NCI-H2029 treated with DMSO at 0.1 percent for 48 hours (cell line): ENCODE measurements at regions not wholly inside any gene's neighbourhood (a gene's known extent, or its start where the extent isn't known, plus 50 kb on each side); places are given as distances from the start of the nearest gene placed in this dataset.

ENCODE experiments used
- DNase-seq: peaks from one replicate; lab custom pipeline; 2025; lab: John Stamatoyannopoulos, UW

DNA sequence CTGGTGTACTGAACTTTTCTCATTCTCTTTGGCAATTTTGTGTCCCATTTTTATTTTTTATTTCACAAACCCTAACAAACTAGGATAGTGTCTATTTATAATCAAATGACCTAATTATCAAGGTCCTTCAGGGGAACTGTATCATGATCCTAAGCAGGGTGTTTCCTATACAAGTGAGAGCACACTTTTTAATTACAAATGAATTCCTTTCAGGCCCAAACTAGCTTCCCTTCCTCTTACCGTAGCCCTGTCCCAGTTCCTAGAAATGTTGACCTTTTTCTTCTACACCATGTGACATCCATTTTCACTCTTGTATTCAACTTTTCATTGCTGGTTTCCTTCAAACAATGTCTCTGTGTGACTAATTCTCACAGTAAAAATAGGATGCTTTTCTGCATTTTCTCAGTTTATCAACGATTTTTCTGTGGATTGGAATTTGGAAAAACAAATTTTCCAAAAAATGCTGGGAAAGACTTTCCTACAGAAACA, 411.4 kb downstream of the CCDC91 start:
- DNase-seq = no peak

DNA sequence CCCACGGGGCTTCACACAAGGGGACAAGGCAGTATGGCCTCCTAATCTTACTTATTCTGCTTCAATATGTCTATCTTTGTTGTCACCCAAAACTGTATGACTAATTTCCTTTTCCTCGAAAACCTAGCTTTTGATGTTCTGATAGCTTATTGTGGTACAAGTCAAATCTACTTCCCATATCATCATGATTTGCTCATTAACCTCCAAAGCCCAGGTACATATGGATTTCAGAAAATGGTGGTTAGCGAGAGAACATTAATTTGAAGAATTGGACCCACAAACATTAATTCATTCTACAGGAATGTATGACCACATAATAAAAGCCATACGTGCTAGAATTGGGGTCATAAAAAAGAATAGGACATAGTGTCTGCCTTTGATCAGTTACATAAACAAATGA, 412.5 kb downstream of the CCDC91 start:
- DNase-seq = no peak

DNA sequence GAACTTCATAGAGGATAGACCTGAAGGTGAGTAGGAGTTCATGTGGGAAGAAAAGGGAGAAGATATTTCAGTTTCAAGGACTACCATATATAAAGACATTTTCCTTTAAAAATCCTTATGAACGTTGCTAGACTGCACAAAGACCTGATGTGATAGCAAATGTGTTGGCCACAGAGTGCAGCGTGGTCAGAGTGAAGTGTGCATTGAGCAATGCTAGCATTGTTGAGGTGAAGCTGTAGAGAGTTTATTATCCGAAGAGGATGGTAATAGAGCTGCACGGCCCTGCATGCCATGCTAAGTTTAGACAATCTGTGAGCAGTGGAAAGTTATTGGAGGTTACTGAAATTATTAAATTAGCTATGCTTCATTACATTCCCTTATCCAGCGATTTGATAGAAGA, 413.0 kb downstream of the CCDC91 start:
- DNase-seq = no peak

DNA sequence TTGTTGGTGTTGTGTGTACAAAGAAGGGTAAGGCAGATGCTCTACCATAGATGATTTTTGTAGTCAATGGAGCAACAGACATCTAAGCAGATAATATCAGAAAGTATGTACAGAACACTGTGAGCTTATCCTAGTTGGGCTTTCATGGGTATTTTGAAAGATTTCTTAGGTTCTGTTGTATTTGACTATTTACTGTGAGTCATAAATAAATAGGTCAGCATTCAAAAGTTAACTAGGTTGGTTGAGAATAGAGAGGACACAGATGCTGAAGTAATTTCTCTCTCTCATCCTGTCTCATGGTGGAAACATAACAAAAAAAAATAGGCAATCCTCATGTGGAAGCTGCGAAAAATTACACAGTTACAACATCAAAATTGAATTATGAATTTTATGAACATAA, 413.5 kb downstream of the CCDC91 start:
- no peak for DNase-seq

DNA sequence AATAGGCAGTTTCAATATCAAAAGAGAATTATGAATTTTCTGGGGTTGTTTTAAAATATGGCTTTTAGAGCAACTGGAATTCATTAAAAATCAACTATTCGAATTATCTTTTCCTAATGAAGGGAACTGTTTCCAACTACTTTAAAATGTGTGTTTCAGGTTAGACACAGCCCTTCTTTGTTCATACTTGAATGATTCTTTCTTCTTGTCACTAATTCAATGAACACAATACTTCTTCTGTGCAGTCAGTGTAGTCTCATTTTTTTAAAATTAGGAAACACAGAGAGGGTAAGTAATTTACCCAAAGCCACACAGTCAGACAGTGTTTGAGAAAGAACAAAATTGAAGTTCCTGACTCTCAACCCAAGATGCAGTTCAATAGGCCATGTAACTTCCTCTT, 414.0 kb downstream of the CCDC91 start:
- DNase-seq = no peak

DNA sequence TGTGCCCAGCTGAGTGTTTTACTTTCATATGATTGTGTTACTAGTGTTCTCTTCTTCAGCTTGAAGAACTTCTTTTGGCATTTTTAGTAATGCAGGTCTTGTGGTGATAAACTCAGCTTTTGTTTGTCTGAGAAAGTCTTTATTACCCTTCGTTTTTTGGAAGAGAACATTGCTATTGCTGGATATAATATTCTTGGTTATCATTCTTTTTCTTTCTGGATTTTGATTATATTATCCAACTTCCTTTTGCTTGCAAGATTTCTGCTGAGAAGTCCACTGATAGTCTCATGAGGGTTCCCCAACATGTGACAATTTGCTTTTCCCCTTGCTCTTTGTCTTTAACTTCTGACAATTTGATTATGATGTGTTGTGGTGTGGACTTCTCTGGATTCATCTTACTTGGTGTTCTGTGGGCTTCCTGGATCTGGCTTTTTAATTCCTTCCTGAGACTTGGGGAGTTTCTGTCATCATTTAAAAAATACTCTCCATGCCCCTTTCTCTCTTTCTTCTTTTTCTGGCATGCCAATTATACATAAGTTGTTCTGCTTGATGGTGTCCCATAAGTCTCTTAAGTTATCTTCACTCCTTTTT, 416.8 kb downstream of the CCDC91 start:
- DNase-seq = no peak

DNA sequence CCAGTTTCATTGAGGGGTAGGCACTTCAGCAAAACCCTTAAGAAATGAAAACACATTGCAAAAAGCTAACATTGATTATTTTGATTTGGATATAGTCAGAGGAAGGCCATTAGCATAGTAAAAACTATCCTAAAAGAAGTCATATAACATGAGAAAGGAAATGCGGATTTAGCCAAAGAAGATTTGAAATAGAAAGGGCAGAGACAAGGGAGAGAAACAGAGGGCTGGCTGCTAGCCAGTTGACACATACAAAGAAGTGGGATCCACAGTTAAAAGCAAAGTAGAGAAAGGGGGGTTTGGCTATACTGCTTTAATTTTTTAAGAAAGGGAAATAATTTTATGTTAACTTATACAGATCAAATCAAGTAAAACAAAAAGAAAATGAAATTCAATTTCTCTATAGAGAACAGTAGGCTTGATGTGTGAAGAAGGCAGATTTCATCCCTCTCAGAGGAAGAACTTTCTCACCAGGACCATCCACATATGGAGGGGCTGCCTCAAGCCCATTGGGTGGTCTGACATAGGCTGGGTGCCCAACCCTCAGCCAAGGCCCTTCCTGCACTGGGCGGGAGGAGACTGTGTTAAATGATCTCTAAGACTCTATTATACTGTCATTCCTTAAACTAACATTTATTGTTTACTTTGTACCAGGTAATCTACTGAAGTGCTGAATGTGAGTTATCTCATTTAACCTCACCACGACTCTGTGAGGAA, 420.3 kb downstream of the CCDC91 start:
- no peak for DNase-seq

DNA sequence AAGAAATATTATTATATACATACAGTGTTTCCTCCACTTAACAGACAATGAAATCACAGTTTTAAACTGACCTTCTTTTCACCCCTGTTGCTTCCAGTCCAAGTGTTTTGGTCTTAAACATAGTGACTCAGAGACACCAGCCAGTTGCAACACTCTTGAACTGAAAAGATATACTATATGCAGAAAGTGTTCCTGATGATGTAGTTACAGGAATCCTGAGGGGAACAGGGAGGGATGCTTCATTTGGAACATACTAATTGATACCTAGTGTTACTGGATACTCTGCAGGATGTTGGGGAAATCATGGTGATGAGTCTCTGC, 420.8 kb downstream of the CCDC91 start:
- no peak for DNase-seq

DNA sequence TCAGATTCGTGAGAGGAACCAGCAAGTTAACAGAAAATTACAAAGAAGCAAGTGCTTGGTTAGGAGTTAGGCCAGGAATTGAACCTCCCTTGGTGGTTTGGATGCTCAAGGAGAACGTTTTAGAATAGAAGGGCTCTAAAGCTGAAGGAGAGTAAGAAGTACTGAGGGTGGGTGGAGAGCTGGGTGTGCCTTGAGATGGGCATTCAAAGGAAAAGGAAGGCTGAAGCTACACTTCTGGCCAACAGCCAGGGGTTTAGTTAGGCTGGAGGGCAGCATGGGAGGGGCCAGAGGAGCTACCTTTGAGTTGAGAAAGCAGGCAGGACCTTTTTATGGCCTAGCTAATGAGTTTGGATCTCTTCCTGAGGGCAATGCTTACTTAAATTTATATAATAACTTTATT, 421.2 kb downstream of the CCDC91 start:
- DNase-seq = no peak

DNA sequence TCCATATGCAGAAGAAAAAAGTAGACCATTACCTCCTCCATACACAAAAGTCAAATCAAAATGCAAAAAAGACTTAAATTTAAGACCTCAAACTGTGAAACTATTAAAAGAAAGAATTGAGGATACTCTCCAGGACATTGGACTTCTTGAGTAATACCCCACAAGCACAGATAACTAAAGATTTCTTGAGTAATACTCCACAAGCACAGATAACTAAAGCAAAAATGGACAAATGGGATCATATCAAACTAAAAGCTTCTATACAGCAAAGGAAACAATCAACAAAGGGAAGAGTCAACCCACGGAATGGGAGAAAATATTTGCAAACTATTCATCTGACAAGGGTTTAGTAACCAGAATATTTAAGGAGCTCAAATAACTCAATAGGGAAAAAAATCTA, 427.9 kb downstream of the CCDC91 start:
- no peak for DNase-seq

DNA sequence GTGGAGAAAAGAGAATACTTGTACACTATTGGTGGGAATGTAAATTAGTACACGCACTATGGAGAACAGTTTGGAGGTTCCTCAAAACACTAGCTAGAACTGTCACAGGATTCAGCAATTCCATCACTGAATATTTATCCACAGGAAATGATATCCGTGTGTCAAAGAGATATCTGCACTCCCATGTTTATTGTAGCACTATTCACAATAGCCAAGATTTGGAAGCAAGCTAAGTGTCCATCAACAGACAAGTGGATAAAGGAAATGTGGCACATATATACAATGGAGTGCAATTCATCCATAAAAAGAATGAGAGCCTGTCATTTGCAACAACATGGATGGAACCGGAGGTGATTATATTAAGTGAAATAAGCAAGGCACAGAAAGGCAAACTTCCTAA, 428.5 kb downstream of the CCDC91 start:
- DNase-seq = no peak

DNA sequence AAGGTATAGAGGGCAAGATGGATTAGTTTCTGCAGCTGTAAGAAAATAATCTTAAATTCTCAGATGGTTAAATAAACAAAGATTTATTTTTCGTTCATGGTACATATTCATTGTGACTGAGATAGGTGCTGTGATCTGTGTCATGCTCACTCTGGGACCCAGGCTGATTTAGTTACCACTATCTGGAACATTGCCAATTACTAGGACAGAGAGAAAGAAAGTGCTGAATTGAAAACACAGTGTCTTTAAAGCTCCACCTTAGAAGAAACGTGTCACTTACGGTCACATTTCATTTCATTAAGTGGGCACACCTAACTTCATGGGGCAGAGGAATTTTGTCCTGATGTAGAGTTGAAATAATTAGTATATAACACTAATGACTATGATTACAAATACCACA, 430.0 kb downstream of the CCDC91 start:
- no peak for DNase-seq

DNA sequence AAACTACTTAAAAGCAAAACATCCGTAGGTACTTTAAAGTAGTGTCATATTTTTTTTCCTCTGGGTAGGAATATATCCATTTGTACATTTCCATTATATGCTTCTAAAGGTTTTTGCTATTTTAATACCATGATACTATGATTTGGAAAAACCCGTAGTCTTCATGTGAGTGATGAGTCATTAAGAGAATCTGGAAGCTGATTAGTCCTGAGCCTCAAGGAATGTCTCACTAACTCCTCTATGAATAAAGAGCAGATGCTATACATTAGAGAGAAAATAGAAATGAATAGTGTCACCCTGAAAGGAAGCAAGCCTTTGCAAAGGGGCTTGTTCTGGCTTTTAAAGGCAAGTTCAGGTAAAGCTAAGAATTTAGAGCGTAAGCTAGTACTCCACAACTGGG, 432.1 kb downstream of the CCDC91 start:
- no peak for DNase-seq

DNA sequence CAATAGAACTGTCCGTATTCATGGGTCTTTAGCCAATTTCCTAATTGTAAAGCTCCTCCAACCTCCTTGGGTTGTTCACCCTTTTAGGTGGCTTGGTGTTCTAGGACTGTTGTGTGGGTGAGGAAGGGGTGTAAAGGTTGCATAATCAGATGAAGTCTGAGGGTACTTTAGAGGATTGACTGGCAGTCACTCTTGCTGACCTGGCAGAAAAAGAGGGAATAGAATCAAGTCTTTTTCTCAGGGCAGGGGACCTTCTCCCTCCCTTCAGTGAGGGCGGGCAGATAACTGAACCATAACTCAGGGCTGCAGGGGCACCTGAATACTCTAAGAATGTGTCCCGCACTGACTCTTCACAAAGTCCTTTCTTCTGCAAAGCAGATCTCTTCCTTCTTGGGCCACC, 436.2 kb downstream of the CCDC91 start:
- no peak for DNase-seq

DNA sequence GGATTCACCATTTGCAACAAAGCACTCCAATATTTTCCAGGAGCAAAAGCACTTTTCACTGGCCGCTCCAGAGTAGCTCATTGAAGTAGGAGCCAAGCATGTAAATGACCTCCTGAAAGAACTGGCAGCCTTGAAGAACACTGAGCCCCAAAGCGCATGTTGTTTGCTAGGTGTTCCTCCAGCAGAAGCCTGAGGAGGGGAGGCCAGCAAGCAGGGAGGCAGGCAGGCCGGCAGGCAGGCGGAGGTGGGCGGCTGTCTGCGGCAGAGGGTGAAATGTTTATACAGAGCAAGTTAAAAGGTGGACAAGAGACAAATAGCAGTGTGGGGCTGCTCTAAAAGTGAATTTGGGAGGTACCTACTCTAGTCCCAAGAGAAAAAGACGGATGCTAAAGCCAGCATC, 439.4 kb downstream of the CCDC91 start:
- DNase-seq = no peak

DNA sequence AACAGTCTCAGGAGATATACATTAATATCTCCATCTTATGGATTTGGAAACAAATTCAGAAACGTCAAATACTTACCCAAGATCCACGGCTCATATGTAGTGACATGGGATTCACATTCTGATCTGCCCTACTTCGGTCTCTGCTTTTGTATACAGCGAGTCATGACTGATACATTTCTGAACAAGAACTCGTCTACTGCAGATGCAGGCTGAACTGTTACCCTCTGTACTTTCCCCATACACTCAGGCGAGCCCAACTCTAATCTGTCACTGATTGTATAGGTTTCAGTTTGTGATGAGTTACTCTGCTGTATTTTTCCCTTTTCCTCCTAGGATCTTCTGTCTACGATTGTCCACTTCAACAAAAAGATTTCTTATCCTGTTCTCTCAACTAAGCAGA, 441.6 kb downstream of the CCDC91 start:
- no peak for DNase-seq

DNA sequence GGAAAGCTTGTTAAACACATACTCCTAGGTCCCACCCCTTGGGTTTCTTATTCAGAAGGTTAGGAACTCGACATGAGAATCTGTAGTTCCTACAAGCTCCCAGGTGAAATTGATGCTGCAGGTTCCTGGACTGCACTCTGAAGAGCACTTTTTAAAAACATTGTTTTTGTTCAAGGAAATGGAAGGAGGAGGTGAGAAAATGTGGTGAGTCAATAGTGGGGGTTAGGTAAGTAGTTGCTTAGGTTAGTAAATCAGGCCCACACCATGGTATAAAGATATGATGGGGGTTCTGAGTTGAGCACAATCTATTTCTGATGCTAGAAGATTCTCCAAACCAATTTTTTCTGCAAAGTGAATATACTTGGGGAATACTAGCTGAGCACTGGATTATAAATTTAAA, 450.3 kb downstream of the CCDC91 start:
- DNase-seq = no peak

DNA sequence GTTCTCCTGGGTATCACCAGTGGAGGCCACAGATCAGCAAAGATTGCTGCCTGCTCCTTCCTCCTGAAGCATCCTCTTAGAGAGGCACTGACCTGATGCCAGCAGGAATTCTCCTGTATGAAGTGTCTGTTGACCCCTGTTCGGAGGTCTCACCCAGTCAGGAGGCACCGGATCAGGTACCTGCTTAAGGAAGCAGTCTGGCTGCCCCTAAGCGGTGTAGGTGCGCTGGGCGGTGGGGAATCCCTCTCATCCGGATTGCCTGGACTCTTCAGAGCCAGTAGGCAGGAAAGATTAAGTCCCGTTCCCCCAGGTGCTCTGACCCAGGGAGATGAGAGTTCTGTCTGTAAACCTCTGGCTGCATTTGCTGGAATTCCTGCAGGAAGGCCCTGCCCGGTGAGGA, 455.2 kb downstream of the CCDC91 start:
- no peak for DNase-seq

DNA sequence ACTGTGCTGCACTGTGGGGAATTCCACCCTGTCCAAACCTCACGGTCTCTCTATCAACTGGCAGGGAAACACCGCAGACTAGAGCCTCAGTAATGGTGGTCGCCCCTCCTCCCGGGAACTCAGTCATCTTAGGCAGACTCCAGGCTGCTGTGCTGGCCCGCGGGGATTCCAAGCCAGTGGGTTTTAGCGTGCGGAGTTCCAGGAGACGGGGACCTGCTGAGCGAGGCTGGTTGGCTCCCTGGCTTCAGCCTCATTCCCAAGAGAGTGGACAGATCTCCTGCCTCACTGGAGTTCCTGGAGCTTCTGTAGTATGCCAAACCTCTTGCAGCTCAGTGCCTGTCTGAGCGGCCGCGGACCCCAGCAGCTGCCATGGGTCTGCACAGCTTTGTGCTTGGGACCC, 455.6 kb downstream of the CCDC91 start:
- DNase-seq = no peak

DNA sequence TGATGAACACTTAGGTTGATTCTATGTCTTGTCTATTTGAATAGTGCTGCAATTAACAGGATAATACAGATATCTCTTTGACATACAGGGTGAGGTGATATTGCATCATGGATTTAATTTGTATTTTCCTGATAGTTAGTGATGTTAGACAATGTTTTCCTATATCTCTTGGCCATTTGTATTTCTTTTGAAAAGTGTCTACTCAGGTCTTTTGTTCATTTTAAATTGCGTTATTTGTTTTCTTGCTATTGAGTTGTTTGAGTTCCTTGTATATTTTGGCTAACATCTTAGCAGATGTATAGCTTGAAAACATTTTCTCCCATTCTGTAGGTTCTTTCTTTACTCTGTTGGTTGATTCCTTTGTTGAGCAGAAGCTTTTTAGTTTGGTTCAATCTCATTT, 460.6 kb downstream of the CCDC91 start:
- no peak for DNase-seq

DNA sequence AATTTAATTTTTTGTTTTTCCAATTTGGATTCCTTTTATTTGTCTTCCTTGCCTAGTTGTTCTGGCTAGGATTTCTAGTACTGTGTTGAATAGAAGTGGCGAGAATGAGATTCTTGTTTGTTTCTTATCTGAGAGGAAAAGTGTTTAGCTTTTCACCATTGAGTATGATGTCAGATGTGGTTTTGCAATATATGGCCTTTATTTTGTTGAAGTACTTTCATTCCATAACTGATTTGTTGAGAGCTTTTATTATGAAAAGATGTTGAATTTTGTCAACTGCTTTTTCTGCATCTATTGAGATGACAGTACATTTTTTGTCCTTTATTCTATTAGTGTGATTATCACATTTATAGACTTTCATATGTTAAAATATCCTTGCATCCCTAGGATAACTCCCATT, 462.0 kb downstream of the CCDC91 start:
- no peak for DNase-seq

DNA sequence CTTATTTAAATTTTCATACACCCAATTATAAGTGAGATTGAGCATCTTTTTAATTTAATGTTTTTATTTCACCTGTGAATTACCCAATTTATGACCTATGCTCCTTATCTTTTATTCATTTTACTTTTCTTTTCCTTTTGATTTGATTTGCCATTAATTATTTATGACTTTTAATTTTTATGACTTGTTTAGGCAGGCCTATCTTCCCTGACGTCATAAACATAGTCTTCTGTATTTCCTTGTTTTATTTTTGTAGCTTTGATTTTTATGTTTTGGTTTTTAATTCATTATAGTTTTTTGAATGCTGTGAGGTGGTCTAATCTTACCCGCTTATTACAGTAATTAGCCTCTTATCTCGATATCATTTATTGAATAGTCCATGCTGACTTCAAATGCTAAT, 467.1 kb upstream of the FAR2 start:
- no peak for DNase-seq

DNA sequence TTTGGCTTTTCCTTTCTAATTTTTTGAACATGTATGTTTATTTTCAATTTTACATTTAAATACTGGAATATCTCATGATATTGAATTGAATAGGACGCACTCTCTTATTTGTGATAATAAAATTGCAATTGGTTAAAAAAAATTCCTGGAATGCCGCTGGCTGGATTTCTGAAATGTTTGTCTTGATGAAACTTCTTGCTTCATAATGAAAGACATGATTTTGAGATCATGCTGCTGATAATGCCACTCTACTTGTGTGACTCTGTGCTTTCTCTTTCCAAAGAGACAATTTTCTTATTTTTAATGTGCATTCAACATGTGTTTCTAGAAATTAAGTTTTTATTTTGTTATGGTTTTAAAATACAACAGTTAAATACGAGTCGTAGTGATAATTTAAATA, 465.7 kb upstream of the FAR2 start:
- no peak for DNase-seq

DNA sequence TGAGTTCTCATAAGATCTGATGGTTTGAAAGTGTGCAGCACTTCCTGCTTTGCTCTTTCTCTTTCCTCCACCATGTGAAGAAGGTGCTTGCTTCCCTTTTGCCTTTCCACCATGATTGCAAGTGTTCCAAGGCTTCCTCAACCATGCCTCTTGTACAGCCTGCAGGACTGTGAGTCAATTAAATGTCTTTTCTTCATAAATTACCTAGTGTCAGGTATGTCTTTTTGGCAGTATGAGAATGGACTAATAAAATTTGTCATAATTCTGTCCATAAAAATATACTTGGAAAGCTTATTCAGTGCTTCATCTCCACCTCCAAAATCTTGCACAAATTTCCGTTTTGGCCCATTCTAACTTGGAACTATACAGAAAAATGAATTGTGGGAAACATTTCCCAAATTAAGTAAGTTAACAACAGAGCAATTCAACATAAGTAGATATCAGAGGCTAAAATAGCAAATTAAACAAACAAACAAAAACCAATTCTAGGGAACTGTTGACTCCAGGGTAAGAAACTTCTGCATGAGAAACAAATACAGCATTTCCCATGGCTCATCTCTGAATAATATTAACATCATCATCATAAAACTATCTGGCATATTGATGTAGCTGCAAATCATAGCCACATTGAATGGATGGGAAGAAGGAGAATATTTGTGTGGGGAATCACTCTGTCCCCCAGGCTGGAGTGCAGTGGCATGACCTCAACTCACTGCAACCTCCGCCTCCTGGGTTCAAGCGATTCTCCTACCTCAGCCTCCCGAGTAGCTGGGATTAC, 459.5 kb upstream of the FAR2 start:
- DNase-seq = no peak
